NCI-H524 treated with DMSO at 0.1 percent for 48 hours (cell line): ENCODE measurements at regions not wholly inside any gene's neighbourhood (a gene's known extent, or its start where the extent isn't known, plus 50 kb on each side); places are given as distances from the start of the nearest gene placed in this dataset.
A peak's percentile ranks its signal among the peaks of the same experiment; 100 is the strongest.

Experiments used
- DNase-seq: peaks from one replicate; lab custom pipeline; 2025; lab: John Stamatoyannopoulos, UW

DNA sequence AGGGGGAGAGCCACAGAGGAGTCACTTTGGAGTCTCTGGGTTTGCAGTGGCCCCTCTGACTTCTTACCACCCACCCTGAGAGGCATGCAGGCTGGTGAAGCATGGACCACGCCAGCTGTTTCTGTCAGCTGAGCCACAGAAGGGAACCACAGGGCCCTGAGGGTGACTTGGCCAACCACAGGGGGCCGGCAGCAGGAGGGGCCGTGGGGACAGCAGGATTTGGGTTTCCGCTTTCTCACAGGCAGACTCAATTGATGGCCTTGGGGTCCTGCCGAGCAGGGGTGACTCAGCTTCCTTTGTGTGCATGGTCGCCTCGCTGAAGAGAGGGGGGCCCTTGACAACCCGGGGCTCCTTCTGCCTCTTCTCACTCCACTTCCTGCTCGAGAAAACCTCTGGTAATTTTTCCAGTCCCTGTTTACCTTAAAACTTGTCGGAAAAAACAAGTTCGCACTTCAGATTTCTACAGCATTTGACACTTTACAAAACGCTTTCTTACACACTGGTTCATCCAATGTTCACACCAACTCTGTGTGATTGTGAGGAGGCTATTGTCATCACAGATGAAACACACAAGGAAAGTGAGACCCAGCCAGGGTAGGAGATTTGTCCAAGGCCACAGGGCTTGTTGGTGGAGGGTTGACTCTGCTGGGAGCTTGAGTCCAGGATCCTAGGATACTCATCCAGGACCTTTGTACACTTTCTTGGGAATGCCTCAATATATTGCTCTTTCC is 311.2 kb downstream of the LPIN1 start:
- DNase-seq, result no peak

DNA sequence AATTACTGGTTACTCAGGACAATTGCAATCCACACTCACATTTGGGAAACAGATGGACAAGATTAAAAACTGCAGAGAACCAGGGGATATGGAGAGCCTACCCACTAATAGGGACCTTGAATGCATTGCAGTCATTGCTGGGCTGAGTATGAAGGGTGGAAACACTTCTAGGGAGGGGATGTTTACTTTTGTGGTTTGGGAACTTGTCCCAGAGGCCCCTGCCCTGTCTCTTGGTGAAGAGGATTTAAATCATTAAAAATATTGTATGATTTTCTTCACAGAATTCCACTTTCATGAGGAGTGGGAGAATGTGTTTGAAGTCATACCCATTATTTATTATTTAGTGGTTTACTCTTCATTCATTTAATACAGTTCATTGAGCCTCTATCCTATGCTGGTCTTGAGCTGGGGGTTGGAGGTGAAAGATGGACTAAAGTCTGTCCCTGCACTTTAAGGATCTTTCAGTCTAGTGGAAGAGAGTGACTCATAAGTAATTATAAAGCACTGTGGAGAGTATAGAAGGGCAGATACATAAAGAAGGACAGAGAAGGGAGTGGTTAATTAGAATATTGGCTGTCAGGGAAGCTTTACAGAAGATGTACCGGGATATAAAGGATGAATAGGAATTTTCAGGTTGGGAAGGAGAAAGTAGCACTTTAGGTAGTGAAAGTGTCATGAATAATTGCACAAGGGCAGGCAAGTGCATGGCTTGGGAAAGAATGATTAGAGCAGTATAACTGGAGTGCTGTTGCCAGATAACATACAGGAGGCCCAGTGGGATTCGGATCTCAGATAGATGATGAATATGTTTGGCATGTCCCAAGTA is 313.4 kb downstream of the LPIN1 start:
- no peak for DNase-seq

DNA sequence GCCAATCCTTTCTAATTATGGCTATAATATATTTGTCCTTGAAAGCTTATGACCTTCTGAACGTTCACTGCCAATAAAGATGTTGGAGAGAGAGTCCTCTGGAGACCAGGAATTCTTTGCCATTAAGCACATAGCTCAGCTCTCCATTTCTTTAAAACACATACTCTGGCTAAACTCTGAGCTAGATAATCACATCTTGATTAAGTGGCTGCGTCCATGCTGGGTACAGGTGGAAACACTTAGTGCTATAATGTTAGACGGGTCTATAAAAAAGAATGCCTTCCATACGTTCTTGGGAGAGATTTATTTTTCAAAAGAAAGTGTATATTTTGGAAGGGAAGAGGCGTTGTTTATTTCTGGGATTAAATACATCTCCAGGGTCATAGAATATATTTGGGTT is 314.5 kb downstream of the LPIN1 start:
- DNase-seq, result no peak

DNA sequence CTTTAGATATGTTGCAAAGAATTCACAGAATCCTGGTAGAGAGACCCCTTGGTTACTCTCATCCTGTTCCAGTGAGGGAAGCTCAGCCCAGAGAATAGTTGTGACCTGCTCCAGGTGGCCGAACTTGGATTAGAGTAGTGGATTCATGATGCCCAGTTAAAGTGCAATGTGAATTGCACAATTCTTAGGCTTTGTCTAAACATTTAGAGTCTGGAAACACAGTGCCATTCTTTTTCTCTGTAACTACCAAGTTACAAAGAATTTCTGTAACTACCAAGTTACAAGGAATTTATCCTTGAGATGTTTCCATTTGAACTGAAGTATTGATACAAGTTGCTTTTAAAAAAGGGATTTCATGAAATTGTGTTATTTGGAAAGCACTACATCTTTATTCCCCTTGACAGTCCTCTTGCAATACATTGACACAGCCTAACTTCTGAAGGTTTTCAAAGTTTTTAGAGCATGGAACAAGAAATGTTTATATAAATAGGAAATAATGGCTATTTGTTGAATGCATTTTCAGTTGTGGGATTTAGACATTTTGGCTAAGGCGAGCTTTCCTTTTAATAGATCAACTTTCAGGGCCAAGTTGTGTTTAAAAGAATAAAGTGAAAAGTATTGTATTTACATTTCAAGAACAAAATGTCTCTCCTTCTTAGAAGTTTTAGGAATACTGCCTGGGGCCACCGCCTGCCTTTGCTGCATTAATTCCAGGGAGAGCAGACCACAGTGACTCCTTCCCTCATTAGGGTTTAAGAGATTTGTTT is 315.0 kb downstream of the LPIN1 start:
- DNase-seq, result no peak

DNA sequence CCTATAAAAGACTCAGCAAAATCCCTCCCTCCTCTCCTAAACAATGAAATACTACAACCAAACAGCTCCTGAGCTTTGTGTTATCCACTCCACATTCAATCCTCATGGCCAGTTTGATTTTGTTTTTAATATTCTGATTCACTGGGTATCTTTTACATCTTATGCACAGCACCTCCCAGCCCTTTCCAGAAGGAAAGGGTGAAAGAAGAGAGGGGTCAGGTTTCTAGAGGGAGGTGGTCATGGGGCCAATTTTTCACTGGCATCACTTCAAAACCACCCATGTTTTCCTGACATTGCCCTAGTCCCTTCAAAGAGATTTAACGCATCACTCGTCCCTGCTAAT is 315.6 kb downstream of the LPIN1 start:
- DNase-seq, result no peak

DNA sequence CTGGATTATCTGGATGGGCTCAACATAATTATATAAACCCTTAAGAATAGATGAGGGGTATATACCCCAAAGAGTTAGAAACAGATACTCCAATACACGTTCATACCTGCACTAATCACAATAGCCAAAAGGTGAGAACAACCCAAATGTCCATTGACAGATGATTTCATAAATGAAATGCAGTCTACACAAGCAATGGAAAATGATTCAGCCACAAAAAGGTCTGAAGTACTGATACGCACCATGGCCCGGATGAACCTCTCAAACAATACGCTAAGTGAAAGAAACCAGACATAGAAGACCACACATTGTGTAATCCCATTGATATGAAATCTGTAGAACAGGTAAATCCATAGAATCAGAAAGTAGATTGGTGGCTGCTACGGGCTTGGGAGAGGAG is 316.8 kb downstream of the LPIN1 start:
- DNase-seq, result peak; percentile 4

DNA sequence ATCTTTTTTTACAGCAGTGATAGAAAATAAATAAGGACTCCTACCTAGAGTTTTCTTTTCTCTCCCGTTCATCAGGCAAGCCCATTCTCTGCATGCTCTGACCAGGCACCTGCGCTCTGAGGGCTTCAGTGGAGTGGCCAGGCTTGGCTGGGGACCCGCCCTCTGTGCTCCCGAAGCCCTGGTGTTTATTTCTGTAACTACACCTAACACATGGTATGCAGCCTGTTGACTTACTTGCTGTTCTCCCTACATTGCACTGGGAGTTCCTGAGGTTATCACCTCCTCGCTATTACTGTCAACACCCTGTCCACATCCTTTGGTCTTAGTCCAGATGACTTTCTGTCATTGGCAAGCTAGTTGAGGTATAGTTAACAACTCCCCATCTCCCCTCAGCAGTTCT is 317.7 kb downstream of the LPIN1 start:
- DNase-seq, result no peak

DNA sequence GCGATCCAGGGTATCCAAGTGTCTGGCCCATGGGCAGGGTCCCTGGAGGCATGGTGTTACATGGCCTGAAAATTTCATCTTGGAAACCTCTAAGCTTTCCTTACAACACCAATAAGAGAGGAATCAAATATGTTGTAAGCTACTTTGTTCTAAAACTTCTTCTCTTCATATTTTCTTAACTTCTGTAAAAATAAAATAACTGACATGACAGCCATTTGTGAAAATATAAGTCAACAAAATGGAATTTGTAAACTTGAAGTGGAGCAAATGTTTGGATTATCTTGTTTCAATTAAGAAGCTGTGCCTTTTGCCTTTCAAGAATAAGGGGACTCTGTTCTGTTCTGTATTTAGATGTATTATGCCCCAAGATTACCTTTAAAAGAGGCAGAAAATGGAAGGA is 319.7 kb downstream of the LPIN1 start:
- DNase-seq, result no peak

DNA sequence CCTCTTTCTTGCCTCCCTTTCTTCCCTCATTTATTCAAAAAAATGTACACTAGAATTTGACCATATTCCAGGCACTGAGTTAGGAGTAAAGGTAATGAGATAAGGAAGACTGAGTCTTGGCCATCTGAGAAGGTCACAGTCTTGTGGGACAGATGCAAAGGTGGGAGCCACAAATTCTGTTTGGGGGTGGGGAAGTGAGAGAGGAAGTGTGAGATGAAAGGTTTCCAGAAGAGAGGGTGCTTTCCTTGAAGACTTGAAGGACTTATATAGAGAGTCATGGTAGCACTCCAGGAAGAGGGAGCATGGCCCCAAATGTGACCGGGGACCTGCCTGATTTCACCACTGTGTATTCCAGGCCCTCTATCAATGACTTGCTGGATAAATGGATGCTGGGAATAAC is 320.6 kb downstream of the LPIN1 start:
- DNase-seq, result no peak

DNA sequence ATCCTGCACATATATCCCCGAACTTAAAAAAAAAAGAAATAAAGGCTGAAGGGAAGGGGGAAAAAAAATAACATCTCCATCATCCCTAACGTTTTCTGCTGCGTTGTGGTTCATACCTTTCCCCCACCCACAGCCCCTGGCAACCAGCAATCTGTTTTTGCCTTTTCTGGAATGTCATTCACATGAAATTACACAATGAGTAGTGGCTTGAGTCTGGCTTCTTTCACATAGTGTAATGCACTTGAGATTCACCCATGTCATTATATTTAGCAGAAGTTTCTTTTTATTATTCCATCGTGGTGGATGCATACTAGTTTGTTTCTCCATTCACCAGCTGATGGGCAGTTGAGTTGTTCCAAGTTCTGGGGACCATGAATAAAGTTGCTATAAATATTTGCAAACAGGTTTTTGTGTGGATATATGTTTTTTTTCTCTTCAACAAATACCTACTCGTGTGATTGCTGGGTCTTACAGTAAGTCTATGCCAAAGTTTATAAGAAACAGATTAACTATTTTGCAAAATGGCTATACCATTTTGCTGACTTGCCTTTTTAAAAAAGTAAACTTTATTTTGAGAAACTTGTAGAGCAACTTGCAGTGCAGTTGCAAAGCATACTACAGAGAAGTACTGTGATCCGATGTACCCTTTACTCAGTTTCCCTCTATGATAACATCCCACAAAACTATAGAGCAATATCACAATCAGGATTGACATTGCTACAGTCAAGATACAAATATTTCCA is 322.5 kb downstream of the LPIN1 start:
- no peak for DNase-seq

DNA sequence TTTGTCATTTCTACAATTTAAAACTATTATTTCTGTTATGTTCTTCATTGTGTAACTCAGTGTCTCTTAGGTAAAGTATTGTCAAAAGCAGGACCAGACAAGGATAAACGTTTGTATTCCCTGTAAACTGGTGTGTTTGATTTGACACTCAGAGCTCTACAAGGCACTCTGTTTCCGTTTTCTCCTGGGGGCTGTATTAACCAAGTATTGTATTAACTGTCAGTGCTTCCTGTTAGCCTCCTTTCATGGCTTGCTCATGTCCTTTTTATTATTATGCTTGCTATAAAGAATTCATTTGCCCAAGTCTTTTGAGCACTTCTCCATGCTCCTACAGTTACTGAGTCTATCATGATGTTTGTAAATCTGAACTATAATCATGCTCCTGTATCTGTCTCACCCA is 323.7 kb downstream of the LPIN1 start:
- no peak for DNase-seq

DNA sequence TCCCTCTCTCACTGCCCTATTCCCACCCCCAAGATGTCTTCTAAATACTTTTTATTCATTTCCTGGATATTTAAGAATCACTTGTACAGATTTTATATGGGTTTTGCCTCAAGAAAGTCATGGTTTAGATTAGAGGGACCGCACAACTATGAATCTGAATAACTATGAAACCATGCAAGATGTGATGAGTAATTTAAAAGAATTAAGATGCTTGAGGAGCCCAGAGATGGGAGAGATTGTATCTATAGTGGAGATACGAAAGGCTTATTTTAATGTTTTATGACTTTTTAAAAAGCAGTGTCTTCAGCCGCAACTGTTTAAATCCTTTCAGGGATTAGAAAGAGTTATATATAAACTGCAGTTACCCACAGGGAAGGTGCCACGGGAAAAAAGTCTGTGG is 324.1 kb downstream of the LPIN1 start:
- DNase-seq, result no peak

DNA sequence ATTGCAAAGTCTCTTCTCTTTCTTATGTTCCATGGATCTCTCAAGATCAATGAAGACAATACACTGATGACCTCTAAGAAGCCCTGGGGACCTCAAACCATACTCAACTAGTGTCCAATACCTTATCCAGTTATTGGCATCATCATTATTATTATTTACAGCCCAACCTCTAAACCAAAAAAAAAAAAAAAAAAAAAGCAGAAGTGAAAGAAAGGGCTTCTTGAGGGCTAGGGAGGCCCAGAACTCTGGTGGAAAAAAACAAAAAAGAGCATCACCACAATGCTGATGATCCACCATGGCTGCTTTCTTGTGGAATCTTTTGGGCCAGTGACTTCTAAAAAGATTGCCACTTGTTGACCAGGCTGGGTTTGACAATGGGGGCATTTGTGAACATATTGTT is 324.9 kb downstream of the LPIN1 start:
- DNase-seq, result no peak

DNA sequence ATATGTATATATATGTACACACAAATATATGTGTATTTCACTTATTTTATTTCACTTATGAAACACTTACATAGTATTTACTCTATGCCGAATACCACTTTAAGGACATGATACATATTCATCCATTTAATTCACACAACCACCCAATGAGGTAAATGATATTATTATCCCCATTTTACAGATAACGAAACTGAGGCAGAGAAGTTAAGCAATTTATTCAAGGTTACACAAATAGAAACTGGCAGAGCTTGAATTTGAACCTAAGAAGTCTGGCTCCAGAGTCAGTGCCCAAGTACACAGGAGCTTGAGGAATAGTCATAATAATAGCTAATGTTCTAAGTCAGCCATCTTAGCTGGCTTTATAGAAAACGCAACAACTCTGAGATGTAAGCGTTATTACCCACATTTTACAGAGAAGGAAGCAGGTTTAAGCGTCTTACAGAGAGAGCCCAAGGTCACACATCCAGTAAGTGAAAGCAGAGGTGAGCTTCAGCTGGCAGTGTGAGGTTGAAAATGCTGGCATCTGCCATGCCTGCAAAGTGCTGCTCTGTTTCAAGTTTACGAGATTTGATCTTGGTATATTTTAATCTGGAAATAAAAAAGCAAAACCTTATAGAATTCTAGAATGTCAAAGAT is 326.9 kb downstream of the LPIN1 start:
- no peak for DNase-seq

DNA sequence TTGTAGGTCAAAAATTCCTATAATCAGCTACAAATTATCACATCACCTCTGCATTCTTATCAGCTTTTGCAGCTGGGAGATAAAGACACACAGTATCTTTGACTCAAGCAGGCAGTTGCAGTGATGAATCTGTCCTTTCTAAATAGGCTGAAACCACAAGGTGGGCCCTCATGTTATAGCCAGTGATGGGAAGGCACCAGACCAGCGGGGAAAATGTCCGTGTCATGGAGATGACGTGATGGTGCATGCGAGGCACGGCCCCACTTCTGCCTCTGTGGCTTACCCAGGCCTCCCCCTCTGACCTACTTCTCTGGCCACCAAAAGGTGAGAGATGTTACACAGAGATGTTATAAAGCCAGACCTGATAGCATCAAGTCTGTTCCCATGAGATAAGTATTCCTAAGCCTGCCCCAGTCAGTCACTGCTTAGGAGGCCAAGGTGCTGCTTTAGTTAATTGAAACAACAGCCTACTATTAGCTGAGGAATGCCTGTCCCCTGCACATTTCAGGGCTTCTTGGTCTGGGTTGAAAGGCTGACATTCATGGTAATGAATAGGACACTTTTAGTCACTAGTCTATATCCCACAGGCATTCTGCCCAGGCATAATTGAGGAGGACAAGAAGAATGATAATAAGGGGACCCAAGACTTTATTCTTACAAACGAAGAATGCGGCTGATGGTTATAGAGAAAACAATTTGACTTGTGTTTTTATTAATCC is 327.9 kb downstream of the LPIN1 start:
- DNase-seq, result no peak

DNA sequence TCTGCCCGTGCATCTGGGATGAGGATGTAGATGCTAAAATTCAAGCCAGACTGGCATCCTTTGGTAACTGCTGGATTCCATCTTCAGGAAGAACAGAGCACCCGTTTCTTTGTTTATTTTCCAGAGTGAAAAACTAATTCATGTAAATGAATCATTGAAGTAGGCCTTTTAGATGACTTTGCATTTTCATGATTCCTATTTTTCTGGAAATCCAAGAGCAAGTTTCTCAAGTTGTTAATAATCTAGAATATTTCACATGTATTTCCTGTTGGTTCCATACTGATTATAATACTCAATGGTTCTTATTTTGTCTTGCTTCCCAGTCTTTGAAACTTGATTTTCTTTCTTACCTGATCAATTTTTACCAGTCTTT is 328.4 kb downstream of the LPIN1 start:
- DNase-seq, result no peak

DNA sequence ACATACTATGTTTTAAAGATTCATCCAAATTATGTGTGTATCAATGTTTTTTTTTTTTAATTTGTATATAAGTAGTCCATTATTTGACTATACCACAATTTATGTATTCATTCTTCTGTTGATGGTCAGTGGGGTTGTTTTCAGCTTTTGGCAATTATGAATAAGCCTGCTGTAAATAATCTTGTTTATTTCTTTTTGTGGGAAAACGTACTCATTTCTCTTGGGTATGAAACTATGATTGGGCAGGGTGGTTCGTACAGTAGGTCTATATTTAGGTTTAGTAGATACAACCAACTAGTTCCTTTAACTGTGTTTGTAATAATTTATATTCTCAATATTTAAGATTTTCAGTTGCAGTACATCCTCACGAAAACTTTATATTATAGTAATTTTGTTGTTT is 329.2 kb downstream of the LPIN1 start:
- DNase-seq, result no peak

DNA sequence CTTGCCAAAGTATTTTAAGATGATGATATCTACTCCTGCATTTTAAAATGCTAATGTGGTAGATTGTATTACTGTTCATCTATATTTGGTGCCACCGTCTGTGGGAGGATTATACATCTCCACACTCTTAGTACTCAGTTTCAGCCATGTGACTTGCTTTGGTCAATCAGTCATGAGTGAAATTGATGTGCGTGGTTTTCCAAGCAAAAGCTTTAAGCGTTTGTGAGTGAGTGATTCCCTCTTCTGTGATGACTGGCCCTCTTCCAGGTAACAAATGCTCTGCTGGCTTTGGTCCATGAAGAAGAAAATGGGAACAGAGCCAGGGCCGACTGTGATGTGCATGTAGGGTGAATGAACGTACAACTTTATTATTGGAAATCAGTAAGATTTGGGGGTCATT is 330.4 kb downstream of the LPIN1 start:
- DNase-seq, result no peak

DNA sequence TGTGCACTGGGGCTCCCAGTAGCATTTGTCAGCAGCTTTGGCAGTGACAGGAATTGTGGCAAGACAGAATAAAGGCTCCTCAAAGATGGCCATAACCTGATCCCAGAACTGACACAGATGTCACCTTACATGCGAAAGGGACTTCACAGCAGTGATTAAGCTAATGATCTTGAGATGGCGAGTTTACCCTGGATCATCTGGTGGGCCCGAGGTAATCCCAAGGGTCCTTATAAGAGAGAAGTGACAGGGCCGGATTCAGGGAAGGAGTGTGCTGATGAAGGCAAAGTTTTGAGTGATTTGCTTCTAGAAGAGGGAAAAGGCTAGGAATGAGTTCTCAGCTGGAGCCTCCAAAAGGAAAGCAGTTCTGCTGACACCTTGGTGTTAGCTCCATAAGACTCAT is 333.9 kb downstream of the LPIN1 start:
- DNase-seq, result peak; percentile 83

DNA sequence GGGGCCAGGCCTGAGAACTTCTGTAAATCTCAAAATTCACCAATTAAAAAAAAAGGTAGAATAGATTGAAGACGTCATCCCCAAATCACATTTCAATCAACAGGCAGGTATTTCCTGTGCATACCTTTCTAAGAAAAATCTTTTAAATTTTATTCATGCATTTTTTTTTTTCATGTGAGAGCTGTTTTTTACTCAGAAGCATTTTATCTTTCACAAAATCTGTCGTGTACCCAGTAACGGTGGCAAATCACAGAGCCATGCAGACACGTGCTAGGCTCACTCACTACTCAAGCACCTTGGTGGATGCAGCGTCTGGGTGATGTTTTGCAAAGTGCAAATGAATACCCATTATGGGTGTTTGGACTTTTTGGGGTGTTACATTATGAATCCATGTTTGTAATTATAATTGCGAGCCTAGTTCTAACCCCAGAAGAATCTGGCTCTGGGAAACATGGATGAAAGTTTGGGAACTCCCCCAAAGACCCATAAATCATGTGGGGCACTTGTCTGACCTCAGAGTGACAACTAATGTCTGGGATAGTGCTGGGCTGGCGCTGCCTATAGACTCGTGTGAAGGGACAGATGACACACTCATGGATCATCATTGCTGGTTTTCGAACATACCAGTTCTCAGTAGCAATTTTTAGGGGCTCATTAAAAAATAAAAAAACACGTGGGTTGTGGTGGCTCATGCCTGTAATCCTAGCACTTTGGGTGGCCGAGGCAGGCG is 335.2 kb downstream of the LPIN1 start:
- DNase-seq, result no peak
